ENCODE measurements at regions not wholly inside any gene's neighbourhood (a gene's known extent, or its start where the extent isn't known, plus 50 kb on each side); places are given as distances from the start of the nearest gene placed in this dataset.
"Not testable (repeated sequence)": the region's sequence is repeated elsewhere in the genome, so short reads cannot be mapped to it uniquely, and the experiment has no call there.

- TF ChIP-seq EZH2 (IDR thresholded peaks at IDR 0.05; ENCODE audit: borderline replicate concordance); CTCF (IDR thresholded peaks at IDR 0.05; ENCODE audit: poor library complexity): not testable (repeated sequence)
Observed at GRCh38 chr4:3636020-3636419, 103.8 kb upstream of the LRPAP1 start.

Measured in hepatocyte (in vitro differentiated cells).